AML-193 (cell line): ENCODE measurements at regions not wholly inside any gene's neighbourhood (a gene's known extent, or its start where the extent isn't known, plus 50 kb on each side); places are given as distances from the start of the nearest gene placed in this dataset.

Experiments used
- DNase-seq, 2 experiments: peaks; one replicate each; lab custom pipeline; 2025; lab: John Stamatoyannopoulos, UW

DNA sequence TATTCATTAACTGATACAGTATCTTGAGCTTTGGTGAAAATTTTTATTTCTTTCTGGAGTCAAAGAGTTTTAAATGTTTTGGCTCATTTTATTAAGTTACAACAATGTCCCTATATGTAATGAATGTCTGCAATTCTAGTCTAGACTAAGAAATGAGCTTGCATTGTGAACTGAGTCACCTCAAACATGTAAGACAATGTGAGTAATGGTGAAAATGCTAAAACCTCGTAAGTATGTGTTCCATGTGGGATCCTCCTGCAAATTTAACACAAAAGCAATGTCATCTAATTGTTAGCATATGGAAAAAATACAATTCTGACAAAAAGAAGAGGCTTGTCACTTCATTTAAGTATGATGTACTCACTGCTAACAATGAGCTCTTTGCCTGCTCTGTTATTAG is 480.5 kb upstream of the FSTL5 start:
- no peak for DNase-seq

DNA sequence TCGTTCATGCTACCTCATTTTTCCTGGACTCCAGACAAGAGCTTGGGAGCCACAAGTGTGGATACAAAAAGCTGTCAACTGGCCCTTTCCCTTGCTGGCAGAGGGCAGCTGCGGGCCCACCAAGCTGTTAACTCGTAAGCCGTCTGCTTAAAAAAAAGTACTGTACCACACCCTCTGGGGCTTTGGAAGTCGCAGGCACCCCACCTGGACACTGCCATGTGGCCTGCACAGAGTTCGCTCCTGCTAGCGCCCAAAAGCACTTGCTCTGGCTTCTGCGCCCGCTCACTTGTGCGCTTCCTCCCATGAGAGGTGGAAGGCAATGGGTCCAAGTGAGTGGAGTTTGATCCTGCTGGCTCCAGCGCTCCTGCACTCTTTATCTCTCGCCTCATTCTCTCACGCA is 476.4 kb upstream of the FSTL5 start:
- no peak for DNase-seq

DNA sequence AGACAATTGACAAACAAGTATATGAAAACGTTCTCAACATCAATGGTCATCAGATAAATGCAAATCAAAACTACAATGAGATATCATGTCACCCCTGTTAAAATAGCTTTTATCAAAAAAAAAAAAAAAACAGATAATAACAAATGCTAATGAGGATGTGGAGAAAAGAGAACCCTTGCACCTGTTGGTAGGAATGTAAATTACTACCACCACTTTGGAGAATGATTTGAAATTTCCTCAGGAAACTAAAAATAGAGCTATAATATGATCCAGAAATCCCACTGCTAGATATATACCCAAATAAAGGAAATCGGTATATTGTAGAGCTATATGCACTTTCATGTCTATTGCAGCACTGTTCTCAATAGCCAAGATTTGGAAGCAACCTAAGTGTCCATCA is 470.6 kb upstream of the FSTL5 start:
- DNase-seq, result no peak

DNA sequence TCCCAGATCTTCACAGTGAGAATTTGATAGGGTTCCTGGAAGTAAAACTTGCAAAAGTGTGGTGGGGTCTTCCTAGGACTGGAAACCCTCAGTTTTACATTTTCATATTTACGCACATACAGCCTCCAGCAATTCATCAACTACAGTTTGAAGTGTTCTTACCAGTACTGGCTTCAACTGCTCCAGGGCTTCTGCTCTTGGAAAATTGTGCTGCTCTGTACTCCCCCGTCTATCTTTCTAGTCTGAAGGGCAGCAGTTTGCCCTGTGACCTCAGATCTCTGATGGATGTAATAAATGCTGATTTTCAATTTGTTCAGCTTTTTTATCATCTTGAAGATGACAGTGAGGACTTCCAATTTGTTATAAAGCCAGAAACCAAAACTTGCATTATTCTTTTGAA is 458.9 kb upstream of the FSTL5 start:
- DNase-seq, result no peak

DNA sequence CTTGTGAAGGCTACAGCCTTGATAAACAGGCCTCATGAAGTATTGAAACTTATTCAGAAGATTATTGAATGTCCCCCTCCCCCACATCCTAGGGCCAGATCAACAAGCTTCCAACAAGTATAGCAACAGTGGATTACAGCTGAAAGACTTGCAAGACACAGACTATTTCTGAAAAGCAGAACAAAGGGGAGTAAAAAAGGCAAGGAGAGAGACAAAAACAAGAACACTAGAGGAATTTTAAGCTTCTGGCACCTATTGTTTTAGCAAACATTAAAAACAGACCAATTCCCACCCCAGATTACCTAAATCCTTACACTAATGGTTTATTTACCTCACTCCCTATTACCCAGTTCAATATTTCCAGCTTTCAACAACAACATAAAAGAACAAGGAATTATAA is 446.3 kb upstream of the FSTL5 start:
- DNase-seq, result no peak

DNA sequence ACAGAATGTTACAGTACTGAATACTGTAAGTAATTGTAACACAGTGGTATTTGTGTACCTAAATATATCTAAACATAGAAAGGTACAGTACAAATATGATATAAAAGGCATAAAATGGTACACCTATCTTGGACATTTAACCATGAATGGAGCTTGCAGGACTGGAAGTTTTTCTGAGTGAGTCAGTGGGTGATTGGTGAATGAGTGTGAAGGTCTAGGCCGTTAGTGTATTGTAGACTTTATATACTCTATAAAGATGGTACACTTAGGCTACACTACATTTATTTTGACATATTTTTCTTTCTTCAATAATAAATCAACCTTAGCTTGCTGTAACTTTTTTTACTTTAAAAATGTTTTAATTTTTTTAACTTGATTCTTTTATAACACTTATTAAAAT is 422.5 kb upstream of the FSTL5 start:
- DNase-seq, result no peak

DNA sequence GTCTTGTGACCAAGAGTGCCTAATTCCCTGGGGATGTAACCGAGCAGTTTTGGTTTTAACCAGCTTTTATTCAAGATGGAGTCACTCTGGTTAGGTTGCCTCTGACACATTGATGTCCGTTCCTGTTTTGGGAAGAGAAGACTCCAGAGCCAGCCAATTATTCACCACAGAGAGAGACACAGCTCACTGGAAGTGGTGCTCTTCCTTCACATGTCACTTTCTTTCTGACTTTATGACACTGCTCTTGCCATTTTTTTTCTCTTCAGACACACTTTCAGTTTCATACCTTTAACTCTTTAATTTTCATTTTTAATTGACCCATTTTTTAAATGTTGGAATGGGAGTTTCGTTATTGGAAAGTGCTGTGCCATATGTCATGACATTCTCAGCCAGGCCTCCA is 418.4 kb upstream of the FSTL5 start:
- DNase-seq, result no peak

DNA sequence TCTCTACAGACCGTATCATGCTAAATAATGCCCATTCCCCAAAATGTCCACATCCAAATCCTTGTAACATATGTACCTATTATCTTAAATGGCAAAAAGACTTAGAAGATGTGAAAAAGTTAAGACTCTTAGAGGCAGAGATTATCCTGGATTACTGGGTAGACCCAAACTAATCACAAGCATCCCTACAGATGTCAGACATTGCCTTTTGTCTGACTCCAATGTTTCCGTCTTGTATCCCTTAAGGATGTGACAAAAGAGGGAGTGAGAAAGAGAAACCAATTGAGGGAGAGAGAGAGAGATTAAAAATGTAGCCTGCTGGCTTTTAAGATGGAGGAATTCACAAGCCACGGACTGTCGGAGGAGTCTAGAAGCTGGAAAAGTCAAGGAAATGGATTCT is 401.9 kb upstream of the FSTL5 start:
- no peak for DNase-seq

DNA sequence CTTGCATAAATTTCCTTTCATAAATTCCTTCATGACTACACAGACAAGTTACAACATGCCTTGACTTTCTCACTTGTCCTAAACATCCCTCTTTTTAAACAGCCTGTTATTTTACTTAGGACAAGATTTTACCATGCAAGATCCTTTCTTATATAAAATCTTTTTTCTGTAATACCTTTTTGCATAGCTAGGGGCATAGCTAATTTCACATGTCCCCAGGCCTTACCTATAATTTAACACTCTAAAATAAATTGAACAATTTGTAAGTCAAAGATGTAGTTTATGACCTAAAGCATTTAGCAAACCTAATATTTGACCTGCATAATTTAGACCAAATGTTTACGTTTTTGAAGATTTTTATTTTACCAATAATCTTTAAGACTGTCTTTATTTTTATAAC is 396.3 kb upstream of the FSTL5 start:
- DNase-seq, result no peak

DNA sequence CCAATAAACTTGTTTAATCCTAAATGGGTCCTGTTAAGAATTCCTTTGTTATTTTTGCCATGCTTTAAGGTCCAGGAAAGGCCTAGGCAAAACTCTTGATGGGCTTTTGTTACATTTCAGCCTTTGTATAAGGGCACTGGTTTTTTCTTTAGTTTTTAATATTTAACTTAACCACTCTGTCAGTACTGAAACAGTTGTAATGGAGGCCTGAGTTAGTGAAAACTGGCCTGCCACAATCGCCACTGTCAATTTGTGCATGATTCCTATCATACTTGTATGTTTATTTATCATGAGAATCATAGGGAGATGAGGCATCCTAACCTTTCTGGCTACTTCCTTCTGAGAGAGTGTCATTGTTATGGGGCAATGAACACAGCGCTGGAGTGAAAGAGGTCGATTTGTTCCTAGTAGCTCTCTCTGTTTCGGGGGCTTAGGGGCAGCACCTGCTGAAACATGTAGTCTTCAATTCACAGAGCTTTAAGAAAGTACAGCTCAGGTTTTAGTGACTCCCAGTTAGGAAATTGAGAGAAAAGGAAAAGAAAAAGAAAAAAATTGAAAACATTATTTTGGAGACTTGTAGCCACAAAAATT is 393.8 kb upstream of the FSTL5 start:
- DNase-seq, result no peak

DNA sequence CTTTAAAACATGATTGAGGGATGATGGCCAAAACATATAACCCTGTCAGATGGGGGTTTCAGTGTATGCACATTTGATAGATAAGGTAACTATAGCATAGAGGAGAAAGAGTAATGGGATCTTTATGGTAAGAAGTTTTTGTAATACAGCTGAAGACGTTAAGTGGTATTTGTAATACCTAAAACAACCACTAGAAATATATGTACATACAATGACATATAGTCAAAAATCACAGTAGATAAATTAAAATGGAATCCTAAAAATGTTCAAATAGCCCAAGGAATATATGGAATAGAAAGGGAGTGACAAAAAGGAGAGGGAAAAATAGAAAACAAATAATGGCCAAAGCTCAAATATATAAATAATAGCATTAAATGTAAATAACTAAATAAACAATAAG is 371.3 kb upstream of the FSTL5 start:
- no peak for DNase-seq

DNA sequence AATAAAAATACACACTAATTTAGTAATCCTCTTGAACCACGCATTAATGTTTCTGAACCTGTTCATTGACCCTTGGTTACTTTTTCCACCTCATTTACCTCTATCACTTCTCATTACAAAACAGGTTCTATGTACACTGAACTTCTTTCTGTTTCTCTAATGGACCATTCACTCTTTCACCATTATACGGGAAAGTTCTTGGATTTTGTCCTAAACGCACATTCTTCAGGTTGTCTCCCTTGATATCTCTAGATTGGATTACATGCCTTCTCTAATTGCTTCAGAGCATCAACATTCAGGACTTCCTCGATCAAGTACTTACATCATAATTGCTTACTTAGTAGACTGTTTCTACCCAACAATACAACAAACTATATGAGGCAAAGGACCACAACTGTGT is 359.4 kb upstream of the FSTL5 start:
- DNase-seq, result no peak

DNA sequence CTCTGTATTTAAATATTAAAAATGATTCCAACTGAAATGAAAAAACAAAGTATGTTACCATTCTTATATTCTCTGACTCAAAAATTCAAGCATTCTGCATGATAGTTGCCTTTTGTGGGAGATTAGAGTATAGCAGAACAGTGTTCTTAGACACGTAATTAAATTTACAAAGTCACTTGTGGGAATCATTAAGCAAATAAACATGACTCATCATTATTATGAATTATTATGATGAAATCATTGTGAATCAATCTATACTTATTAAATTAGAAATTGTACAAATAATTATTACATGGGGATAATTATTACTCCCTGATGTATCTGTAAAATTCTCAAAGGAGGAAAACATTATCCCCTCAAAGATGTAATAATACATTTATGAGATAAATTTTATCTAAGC is 358.9 kb upstream of the FSTL5 start:
- DNase-seq, result no peak

DNA sequence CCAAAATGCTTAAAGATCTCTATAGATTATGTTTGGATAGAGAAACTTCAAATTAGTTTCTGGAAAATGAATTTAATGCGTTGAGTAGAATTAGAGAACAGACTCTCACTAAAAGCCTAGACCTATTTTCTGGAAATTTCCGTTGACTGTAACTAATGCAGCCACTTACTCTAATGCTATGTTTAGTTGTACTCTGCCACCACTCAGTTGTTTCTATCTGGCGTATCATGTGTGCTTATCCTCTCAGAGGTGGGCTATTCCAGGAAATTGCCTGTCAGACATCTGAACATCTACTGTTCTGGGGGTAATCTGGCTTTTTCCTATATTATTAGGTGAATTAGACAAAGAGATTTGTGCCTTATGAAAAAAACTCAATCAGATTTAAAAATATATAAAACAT is 347.1 kb upstream of the FSTL5 start:
- no peak for DNase-seq

DNA sequence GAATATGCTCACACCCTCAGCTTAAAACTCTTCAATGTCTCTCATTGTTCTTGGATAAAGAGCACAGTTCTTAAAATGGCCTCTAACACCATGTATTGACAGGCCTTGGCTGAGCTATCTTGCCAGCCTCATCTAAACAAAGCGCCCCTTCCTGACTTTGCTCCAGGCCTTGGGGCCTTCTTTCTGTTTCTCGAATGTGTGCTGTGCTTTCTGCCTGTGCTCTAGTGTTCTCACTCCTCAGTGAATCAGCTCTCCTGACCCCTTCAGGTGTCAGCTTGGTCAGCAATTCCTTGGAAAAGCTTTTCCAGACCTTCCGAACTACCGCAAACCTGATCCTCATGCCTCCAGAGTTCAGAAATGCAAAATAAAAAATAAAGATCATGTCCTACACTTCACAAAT is 346.3 kb upstream of the FSTL5 start:
- DNase-seq, result no peak

DNA sequence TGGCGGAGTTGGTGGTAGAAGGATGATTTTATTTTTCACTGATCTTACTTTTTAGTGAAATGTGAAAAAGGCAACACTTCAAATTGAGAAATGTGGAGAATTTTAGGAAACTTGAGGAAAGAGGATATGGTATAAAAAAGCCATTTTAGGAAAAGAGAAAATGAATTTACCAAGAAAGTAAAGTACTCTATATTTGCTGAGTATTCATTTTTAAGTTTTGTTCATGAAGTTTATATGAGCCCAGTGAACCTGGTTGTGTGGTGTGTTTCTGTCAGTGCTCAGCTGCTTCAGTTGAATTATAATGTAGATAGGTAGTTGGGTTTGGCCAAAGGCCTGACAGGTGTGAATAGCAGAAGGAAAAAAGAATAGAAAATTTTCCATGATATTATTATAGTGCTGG is 345.5 kb upstream of the FSTL5 start:
- DNase-seq, result no peak

DNA sequence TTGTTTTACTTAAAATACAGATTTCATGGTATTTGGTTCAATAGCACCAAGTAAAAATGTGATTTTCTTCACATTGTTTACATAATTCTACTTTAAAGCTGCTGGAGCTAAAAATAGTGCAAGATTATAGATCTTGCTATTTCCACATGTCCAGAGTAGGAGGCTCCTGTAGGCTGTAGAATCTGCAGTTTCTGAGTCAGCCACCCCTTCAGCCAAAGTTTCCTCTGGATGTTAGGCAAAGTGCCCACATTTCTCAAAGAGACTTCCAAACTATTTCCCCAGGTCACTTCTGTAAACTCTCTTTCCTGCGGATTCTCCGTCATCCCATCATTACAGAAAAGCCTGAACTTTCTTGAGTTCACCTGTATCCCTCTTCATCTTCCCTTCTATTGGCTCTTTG is 342.5 kb upstream of the FSTL5 start:
- no peak for DNase-seq

DNA sequence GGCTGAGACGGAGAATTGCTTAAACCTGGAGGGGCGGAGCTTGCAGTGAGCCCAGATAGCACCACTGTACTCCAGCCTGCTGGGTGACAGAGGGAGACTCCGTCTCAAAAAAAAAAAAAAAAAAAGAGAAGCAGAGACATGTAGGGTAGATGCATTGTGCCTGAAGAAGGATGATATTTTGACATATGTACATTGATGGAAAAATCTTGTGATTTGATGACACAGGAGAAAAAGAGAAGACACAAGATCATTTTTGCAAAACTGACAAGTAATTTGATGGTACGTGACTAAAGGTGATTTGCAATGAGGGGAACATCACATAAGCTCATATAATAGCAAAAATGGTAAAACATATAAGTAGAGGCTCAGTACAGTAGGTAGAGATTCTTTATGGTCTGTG is 340.1 kb upstream of the FSTL5 start:
- DNase-seq, result no peak

DNA sequence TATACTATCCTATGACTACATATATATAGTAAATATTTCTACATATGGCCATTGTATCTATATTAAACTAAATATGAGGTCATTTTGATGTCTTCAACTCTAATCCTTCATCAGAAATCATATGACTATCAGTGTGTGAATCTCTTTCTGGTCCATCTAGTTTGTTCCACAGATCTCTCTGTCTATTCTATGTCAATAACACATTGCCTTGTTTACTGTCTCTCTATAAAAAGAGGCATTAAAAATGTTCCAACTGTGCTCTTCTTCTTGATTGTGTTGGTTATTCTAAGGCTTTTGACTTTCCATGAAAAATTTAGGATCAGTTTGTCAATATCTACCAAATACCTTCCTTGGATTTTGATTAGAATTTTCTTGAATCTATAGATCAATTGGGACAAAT is 338.3 kb upstream of the FSTL5 start:
- no peak for DNase-seq

DNA sequence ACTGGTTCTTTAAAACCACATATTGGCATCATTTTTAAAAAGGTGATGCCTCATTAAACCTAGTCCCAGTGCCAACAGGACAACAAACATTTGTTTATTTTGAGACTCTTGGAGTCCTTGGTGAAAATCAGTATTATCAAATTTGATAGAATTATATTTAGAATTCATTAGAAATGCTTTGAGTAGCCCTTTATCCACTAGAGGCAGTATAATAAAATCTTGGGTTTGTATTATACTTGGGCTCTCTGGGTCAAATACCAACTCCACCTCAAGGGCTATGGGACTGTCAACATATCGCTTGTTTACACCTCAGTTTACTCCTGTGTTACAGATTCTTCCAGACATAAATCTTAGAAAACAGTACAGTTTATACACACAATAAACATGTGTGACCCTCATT is 335.7 kb upstream of the FSTL5 start:
- DNase-seq, result peak; percentile 5 to 20

DNA sequence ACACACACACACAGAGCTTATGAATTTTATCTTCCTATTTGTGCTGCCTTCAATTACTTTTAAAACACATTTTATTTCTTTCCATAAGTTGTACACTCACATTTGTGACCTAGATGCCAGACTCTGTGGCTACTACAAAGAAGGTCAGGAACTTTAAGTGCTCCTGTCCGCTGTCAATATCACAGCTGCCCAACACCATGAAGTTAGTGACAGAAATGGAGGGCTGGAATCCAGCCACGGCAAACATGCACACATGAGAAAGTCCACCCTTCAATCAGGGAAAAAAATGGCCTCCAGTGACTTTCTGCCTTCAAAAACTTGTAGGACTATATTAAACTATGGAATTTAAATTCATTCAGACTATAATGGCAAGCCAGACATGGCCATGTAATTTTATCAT is 334.4 kb upstream of the FSTL5 start:
- no peak for DNase-seq

DNA sequence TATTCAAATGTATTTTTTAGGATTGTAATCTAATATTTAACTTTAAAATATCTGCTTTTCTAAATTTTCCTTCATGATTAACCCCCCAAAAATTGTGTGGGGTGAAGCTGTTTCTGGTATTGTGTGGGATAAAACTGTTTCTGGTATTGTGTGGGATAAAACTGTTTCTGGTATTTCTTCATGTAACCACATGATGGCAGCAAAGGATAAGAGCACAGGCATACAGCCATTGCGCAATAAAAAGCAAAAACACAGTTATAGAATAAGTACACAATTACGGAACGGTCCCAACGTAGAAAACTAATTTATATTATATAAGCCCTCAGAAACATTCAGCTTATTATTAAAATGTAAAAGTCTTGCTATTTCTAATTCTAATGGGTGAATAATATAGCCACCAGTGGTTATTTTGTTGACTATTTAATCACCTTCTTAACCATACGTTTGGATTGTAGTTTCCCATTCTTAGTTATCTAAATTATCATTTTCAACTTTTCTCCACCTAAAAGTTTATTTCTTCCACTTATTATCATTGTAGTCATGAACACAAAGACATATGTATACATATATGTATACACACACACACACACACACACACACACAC is 333.9 kb upstream of the FSTL5 start:
- DNase-seq, result peak; percentile 38 to 64

DNA sequence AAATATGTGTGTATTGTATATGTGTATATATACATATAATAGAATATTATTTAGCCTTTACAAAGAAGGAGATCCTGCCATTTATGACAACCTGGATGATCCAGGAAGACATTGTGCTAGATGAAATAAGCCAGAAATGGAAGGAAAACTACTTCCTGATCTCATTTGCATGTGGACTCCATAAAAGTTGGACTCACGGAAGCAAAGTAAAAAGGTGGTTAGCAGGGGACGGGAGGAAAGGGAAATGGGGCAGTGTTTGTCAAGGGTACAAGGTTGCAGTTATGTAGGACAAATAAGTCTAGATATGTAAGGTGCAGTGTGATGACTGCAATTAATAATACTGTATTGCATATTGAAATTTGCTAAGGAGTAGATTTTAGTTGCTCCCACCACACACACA is 331.1 kb upstream of the FSTL5 start:
- DNase-seq, result no peak

DNA sequence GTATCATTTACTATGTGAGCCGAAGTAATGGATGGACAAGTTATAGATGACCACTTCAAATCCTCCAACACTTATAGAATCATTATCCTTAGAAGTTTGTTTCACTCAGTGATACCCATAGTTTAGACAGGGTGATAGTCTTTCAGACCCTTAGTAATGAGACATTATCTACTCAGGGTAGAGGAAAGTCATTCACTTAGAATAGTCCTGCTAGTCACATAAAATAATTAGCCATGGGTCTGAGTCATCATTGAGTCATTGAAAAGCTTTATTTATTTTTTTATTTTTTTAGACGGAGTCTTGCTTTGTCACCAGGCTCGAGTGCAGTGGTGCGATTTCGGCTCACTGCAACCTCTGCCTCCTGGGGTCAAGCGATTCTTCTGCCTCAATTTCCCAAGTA is 321.7 kb upstream of the FSTL5 start:
- no peak for DNase-seq

DNA sequence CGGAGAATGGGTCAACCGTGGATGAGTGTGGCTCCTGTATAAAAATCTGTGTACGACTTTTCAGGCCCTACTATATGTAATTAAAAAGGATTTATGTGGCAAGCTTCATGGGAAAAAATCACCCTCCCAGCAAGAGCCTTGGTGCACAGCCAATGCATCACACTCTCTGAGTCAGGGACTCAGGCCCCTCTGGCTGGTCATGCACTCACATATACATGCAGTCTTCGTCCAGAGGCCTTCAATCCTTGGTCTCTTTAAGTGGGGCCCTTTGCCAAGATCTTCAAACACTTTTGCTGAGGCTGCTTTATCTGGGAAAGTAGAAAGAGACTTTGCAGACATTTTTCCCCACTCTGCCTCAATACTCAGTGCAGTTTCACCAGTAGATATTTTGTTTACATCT is 311.4 kb upstream of the FSTL5 start:
- DNase-seq, result no peak
